SK-N-MC (cell line): ENCODE measurements at regions not wholly inside any gene's neighbourhood (a gene's known extent, or its start where the extent isn't known, plus 50 kb on each side); places are given as distances from the start of the nearest gene placed in this dataset.

Experiments used
- EZH2 ChIP-seq: fragments of 200-600 bp; sonication (generic); IDR thresholded peaks from one replicate; pipeline ENCODE4 v1.6.1; 2017; ENCODE audit warnings: antibody characterized with exemption
- FOXP2 ChIP-seq: optimal IDR thresholded peaks from 2 replicates; pipeline ENCODE3; 2011; ENCODE audit warnings: mild to moderate bottlenecking, moderate library complexity; ENCODE audit not compliant: insufficient read depth; ENCODE audit errors: extremely low read length, control extremely low read depth
- POLR2AphosphoS5 ChIP-seq: IDR thresholded peaks from 2 replicates; pipeline ENCODE4 v1.6.1; 2012; ENCODE audit warnings: mild to moderate bottlenecking, low read depth, low read length, borderline replicate concordance

DNA sequence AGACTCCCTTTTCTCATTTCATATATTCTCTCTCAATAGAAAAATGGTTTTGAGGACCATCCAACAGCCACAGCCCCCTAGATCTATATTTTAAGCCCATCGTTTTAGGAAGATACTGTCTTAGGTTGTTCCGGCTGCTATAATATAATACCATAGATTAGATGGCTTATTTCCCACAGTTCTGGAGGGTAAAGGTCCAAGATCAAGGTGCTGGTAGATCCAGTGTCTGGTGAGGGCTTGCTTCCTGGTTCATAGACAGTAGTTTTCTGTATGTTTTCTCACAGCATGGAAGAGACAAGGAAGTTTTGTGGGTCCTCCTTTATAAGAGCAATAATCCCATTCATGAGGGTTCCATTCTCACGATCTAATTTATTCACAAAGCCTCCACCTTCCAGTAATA lies 215.1 kb downstream of the AASDHPPT start:
- no peak for TF ChIP-seq EZH2
- TF ChIP-seq POLR2AphosphoS5, result no peak
- TF ChIP-seq FOXP2, result no peak
